Neuronal stem cell (in vitro differentiated cells): ENCODE measurements at regions not wholly inside any gene's neighbourhood (a gene's known extent, or its start where the extent isn't known, plus 50 kb on each side); places are given as distances from the start of the nearest gene placed in this dataset.

Source experiments
- DNase-seq: peaks from one replicate; pipeline ENCODE4 v3.0.0-alpha.2; 2013; ENCODE audit warnings: low spot score
- H2AFZ ChIP-seq: one replicate; pipeline ENCODE4 v1.6.1; 2013; ENCODE audit warnings: mild to moderate bottlenecking, low read length, inconsistent platforms
- H2AK5ac ChIP-seq: 2 replicates; pipeline ENCODE4 v1.6.1; 2013; ENCODE audit warnings: low read depth, mild to moderate bottlenecking, inconsistent platforms, low read length, moderate library complexity, mixed read lengths
- H2BK120ac ChIP-seq: 2 replicates; pipeline ENCODE4 v1.6.1; 2013; ENCODE audit warnings: low read depth, mild to moderate bottlenecking, inconsistent platforms, low read length, moderate library complexity, mixed read lengths
- H2BK12ac ChIP-seq: one replicate; pipeline ENCODE4 v1.6.1; 2013; ENCODE audit warnings: low read length, inconsistent platforms
- H2BK15ac ChIP-seq: 2 replicates; pipeline ENCODE4 v1.6.1; 2013; ENCODE audit warnings: mild to moderate bottlenecking, low read length, inconsistent platforms, mixed read lengths
- H2BK5ac ChIP-seq: one replicate; pipeline ENCODE4 v1.6.1; 2013; ENCODE audit warnings: inconsistent platforms, mild to moderate bottlenecking, low read length, moderate library complexity
- H3K14ac ChIP-seq: one replicate; pipeline ENCODE4 v1.6.1; 2013; ENCODE audit warnings: low read length, inconsistent platforms
- H3K18ac ChIP-seq: 2 replicates; pipeline ENCODE4 v1.6.1; 2013; ENCODE audit warnings: low read length, inconsistent platforms
- H3K23ac ChIP-seq: 2 replicates; pipeline ENCODE4 v1.6.1; 2013; ENCODE audit warnings: low read depth, mild to moderate bottlenecking, mixed read lengths, low read length, inconsistent platforms; ENCODE audit not compliant: poor library complexity
- H3K27ac ChIP-seq: replicated peaks from 3 replicates; pipeline ENCODE4 v1.5.1; 2013; ENCODE audit warnings: low read length, inconsistent platforms
- H3K27me3 ChIP-seq, 3 experiments: 2 replicates each; pipeline ENCODE4 v1.6.1; 2013; ENCODE audit warnings: low read length in 3 of 3, mild to moderate bottlenecking in 2 of 3, inconsistent platforms in 1 of 3, low read depth in 1 of 3, mixed read lengths in 1 of 3, moderate library complexity in 1 of 3; ENCODE audit not compliant: control insufficient read depth in 3 of 3, insufficient read depth in 3 of 3
- H3K36me3 ChIP-seq, 2 donors: replicated peaks in 1 of 2; 2 replicates each; pipeline ENCODE4 v1.6.1; 2013; ENCODE audit warnings: low read length in 2 of 2; ENCODE audit not compliant: control insufficient read depth in 2 of 2, insufficient read depth in 2 of 2
- H3K4ac ChIP-seq: 2 replicates; pipeline ENCODE4 v1.6.1; 2013; ENCODE audit warnings: inconsistent platforms, mild to moderate bottlenecking, low read length, moderate library complexity
- H3K4me1 ChIP-seq, 2 donors: 1 replicate in 1 of 2; 2 replicates in 1 of 2; pipeline ENCODE4 v1.6.1; 2013; ENCODE audit warnings: low read length in 2 of 2, low read depth in 1 of 2; ENCODE audit not compliant: control insufficient read depth in 2 of 2, insufficient read depth in 1 of 2
- H3K4me2 ChIP-seq: one replicate; pipeline ENCODE4 v1.6.1; 2013; ENCODE audit warnings: mild to moderate bottlenecking, low read length, inconsistent platforms; ENCODE audit not compliant: insufficient read depth, poor library complexity, severe bottlenecking
- H3K4me3 ChIP-seq, 2 donors: 2 replicates each; pipeline ENCODE4 v1.5.1; 2013; ENCODE audit warnings: low read length in 2 of 2, mild to moderate bottlenecking in 2 of 2, inconsistent platforms in 1 of 2, moderate library complexity in 1 of 2
- H3K79me1 ChIP-seq: one replicate; pipeline ENCODE4 v1.6.1; 2013; ENCODE audit warnings: low read depth, mild to moderate bottlenecking, inconsistent platforms, low read length, moderate library complexity
- H3K9ac ChIP-seq: one replicate; pipeline ENCODE4 v1.6.1; 2013; ENCODE audit warnings: mild to moderate bottlenecking, low read depth, low read length, inconsistent platforms; ENCODE audit not compliant: poor library complexity
- H3K9me3 ChIP-seq, 2 donors: replicated peaks in 1 of 2; 2 replicates each; pipeline versions ENCODE3 to v1.6.1; 2013; ENCODE audit warnings: low read length in 2 of 2, mild to moderate bottlenecking in 2 of 2, inconsistent platforms in 1 of 2, low read depth in 1 of 2, mixed read lengths in 1 of 2, moderate library complexity in 1 of 2; ENCODE audit not compliant: control insufficient read depth in 2 of 2, insufficient read depth in 1 of 2
- H4K8ac ChIP-seq: one replicate; pipeline ENCODE4 v1.6.1; 2013; ENCODE audit warnings: low read depth, mild to moderate bottlenecking, inconsistent platforms, low read length, moderate library complexity
- H4K91ac ChIP-seq: one replicate; pipeline ENCODE4 v1.6.1; 2013; ENCODE audit warnings: low read length, low read depth, mild to moderate bottlenecking, inconsistent platforms; ENCODE audit not compliant: poor library complexity
- whole genome bisulfite sequencing, 2 donors: extraction: QIAGEN DNeasy Blood & Tissue Kit; methylation state at CpG; one replicate each; pipeline ENCODE4 v1.1.7; 2013; ENCODE audit warnings: missing lambda C conversion rate in 2 of 2, mixed read lengths in 1 of 2; ENCODE audit not compliant: insufficient read length in 2 of 2, insufficient replicate concordance in 1 of 2; ENCODE audit errors: extremely low coverage in 2 of 2; 5-methylcytosine and 5-hydroxymethylcytosine counted together

GRCh38 chr5:128633901-128634300 lies 95.9 kb upstream of the FBN2 start:
- Histone ChIP-seq H2AFZ (no peak overlapping the region), H3K4ac (no peak overlapping the region), H3K9ac (no peak overlapping the region), H3K23ac (no peak overlapping the region), H3K4me2 (no peak overlapping the region), H3K36me3 (no peaks in the 10 kb centered on the region), H3K4me1 (no peaks in the 10 kb centered on the region), H2BK120ac (no peak overlapping the region), H3K4me3 (no peak overlapping the region), H3K14ac (no peak overlapping the region), H2BK15ac (no peak overlapping the region), H3K18ac (no peak overlapping the region), H3K27ac (no peak overlapping the region), H4K8ac (no peak overlapping the region), H2AK5ac (no peak overlapping the region), H2BK5ac (no peak overlapping the region), H4K91ac (no peak overlapping the region), H3K9me3 (no peaks in the 10 kb centered on the region), H3K79me1 (no peaks in the 10 kb centered on the region), H3K27me3 (no peaks in the 10 kb centered on the region), H2BK12ac (no peak overlapping the region)
- no CpG with 5 or more reads among the region's 3 CpGs for WGBS, 2 donors
- no peak for DNase-seq

GRCh38 chr5:128635379-128635778 lies 97.3 kb upstream of the FBN2 start:
- no peak overlapping the region for H2AFZ ChIP-seq
- no CpG with 5 or more reads among the region's 6 CpGs for WGBS, 2 donors

GRCh38 chr5:128636361-128636760 lies 98.3 kb upstream of the FBN2 start:
- Histone ChIP-seq H3K14ac (no peak overlapping the region), H2BK5ac (no peak overlapping the region), H4K8ac (no peak overlapping the region), H2AK5ac (no peak overlapping the region), H3K9ac (no peak overlapping the region), H4K91ac (no peak overlapping the region), H3K23ac (no peak overlapping the region), H3K27me3 (no peaks in the 10 kb centered on the region), H2BK12ac (no peak overlapping the region), H3K27ac (no peak overlapping the region), H3K4me3 (no peak overlapping the region), H3K9me3 (no peaks in the 10 kb centered on the region), H3K4ac (no peak overlapping the region), H3K4me2 (no peak overlapping the region), H2BK120ac (no peak overlapping the region), H2AFZ (no peak overlapping the region), H3K18ac (no peak overlapping the region), H3K4me1 (no peaks in the 10 kb centered on the region), H3K36me3 (no peaks in the 10 kb centered on the region), H3K79me1 (no peaks in the 10 kb centered on the region), H2BK15ac (no peak overlapping the region)
- no CpG with 5 or more reads among the region's 1 CpG for WGBS, 2 donors
- no peak for DNase-seq

More at GRCh38 chr5:128635379-128635778, 97.3 kb upstream of the FBN2 start:
- H3K14ac ChIP-seq = no peak overlapping the region
- no peaks in the 10 kb centered on the region for H3K36me3 ChIP-seq
- no peaks in the 10 kb centered on the region for H3K27me3 ChIP-seq
- no peaks in the 10 kb centered on the region for H3K79me1 ChIP-seq
- no peak overlapping the region for H2BK120ac ChIP-seq
- no peak overlapping the region for H3K23ac ChIP-seq
- H2BK12ac ChIP-seq = no peak overlapping the region
- no peaks in the 10 kb centered on the region for H3K9me3 ChIP-seq
- no peak overlapping the region for H4K8ac ChIP-seq
- no peak overlapping the region for H3K18ac ChIP-seq
- H3K4me2 ChIP-seq = no peak overlapping the region
- no peaks in the 10 kb centered on the region for H3K4me1 ChIP-seq
- no peak overlapping the region for H2BK5ac ChIP-seq
- H3K9ac ChIP-seq = no peak overlapping the region
- H4K91ac ChIP-seq = no peak overlapping the region
- H3K4me3 ChIP-seq = no peak overlapping the region
- no peak for DNase-seq
- no peak overlapping the region for H3K27ac ChIP-seq
- H3K4ac ChIP-seq = no peak overlapping the region
- H2BK15ac ChIP-seq = no peak overlapping the region
- no peak overlapping the region for H2AK5ac ChIP-seq

- Histone ChIP-seq H3K14ac (no peak overlapping the region), H3K4me3 (no peak overlapping the region), H3K4me2 (no peak overlapping the region), H3K4ac (no peak overlapping the region), H3K9me3 (no peaks in the 10 kb centered on the region), H2BK15ac (no peak overlapping the region), H3K4me1 (no peaks in the 10 kb centered on the region), H2AK5ac (no peak overlapping the region), H4K91ac (no peak overlapping the region), H3K79me1 (no peaks in the 10 kb centered on the region), H2BK12ac (no peak overlapping the region), H3K9ac (no peak overlapping the region), H3K23ac (no peak overlapping the region), H2AFZ (no peak overlapping the region), H3K36me3 (no peaks in the 10 kb centered on the region), H3K27me3 (no peaks in the 10 kb centered on the region), H2BK5ac (no peak overlapping the region), H3K18ac (no peak overlapping the region), H2BK120ac (no peak overlapping the region), H3K27ac (no peak overlapping the region), H4K8ac (no peak overlapping the region)
- no CpG with 5 or more reads among the region's 4 CpGs for WGBS, 2 donors
- DNase-seq = no peak
Measured at GRCh38 chr5:128637031-128637430, 99.0 kb upstream of the FBN2 start.
